PC-3 (cell line): ENCODE measurements at regions not wholly inside any gene's neighbourhood (a gene's known extent, or its start where the extent isn't known, plus 50 kb on each side); places are given as distances from the start of the nearest gene placed in this dataset.

Source experiments
- EZH2 ChIP-seq: fragments of 300-600 bp; sonication (generic); IDR thresholded peaks from one replicate; pipeline ENCODE4 v1.6.1; 2017; ENCODE audit warnings: antibody characterized with exemption, mild to moderate bottlenecking, low read length; ENCODE audit not compliant: unreplicated experiment
- TF ChIP-seq, protein P1 (sequence below): fragments of 300-600 bp; sonication (generic); conservative IDR thresholded peaks from 2 replicates; pipeline ENCODE4 v1.5.1; 2017; ENCODE audit warnings: antibody characterized with exemption, low read depth, mild to moderate bottlenecking, low read length

DNA sequence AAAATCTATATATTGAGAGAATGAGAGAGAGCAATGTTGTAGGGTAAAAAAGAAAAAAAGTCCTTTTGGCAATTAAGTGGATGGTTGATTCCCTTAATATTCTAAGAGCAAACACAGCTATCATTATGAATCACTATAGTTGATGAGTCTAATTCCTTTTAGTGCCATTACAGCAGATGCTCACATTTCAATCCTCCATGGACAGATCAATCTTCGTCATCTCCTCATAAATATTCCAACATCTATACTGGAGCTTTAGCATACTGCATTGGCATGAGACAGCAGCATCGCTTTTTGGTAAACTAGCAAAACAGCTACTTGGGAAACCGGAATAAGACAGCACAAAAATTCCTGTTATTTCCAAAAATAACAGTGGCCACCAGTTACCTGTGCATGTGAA lies 796.7 kb downstream of the QKI start:
- TF ChIP-seq, protein P1, sequence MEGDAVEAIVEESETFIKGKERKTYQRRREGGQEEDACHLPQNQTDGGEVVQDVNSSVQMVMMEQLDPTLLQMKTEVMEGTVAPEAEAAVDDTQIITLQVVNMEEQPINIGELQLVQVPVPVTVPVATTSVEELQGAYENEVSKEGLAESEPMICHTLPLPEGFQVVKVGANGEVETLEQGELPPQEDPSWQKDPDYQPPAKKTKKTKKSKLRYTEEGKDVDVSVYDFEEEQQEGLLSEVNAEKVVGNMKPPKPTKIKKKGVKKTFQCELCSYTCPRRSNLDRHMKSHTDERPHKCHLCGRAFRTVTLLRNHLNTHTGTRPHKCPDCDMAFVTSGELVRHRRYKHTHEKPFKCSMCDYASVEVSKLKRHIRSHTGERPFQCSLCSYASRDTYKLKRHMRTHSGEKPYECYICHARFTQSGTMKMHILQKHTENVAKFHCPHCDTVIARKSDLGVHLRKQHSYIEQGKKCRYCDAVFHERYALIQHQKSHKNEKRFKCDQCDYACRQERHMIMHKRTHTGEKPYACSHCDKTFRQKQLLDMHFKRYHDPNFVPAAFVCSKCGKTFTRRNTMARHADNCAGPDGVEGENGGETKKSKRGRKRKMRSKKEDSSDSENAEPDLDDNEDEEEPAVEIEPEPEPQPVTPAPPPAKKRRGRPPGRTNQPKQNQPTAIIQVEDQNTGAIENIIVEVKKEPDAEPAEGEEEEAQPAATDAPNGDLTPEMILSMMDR: no peak
- TF ChIP-seq EZH2: no peak
